ENCODE measurements at regions not wholly inside any gene's neighbourhood (a gene's known extent, or its start where the extent isn't known, plus 50 kb on each side); places are given as distances from the start of the nearest gene placed in this dataset.
"Not testable (repeated sequence)": the region's sequence is repeated elsewhere in the genome, so short reads cannot be mapped to it uniquely, and the experiment has no call there.

DNA sequence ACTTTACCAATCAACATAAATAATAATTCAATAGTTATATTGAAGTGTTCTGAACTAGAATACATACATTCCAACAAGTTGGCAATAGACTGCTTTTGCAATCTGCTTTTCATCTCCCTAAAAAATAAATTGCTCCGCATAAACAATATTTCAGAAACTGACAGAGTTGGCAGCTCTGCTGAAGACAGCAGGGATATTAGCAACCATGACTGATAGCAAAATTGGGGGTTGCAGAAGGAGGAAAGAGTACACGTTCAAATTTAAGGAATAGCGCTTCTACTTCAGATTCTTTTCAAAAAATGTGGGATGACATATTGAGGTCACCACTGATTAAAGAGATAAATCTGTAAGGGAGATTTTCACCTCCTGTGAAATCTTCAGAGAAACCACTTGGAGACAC lies 521.2 kb downstream of the DTWD2 start:
- no peak for TF ChIP-seq EZH2phosphoT487 (IDR thresholded peaks at IDR 0.05; ENCODE audit: low read depth)
- TF ChIP-seq, protein P1, sequence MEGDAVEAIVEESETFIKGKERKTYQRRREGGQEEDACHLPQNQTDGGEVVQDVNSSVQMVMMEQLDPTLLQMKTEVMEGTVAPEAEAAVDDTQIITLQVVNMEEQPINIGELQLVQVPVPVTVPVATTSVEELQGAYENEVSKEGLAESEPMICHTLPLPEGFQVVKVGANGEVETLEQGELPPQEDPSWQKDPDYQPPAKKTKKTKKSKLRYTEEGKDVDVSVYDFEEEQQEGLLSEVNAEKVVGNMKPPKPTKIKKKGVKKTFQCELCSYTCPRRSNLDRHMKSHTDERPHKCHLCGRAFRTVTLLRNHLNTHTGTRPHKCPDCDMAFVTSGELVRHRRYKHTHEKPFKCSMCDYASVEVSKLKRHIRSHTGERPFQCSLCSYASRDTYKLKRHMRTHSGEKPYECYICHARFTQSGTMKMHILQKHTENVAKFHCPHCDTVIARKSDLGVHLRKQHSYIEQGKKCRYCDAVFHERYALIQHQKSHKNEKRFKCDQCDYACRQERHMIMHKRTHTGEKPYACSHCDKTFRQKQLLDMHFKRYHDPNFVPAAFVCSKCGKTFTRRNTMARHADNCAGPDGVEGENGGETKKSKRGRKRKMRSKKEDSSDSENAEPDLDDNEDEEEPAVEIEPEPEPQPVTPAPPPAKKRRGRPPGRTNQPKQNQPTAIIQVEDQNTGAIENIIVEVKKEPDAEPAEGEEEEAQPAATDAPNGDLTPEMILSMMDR (IDR thresholded peaks at IDR 0.05; ENCODE audit: low read depth, low read length), result no peak
- Histone ChIP-seq H3K27ac (ENCODE audit: low read length) (no peak overlapping the region), H3K36me3 (replicated peaks; ENCODE audit: low read depth, low read length) (no peaks in the 10 kb centered on the region), H3K4me2 (ENCODE audit: low read length) (no peak overlapping the region), H3K4me1 (ENCODE audit: low read length) (no peaks in the 10 kb centered on the region), H3K9me3 (ENCODE audit: insufficient read depth, low read length) (no peaks in the 10 kb centered on the region), H3K79me2 (ENCODE audit: low read length) (no peaks in the 10 kb centered on the region), H4K20me1 (ENCODE audit: insufficient read depth, low read length) (no peaks in the 10 kb centered on the region), H3K4me3 (ENCODE audit: low read length) (no peak overlapping the region), H3K9ac (ENCODE audit: low read length) (no peak overlapping the region), H2AFZ (ENCODE audit: low read depth, low read length) (no peak overlapping the region), H3K27me3 (ENCODE audit: low read depth, low read length) (no peaks in the 10 kb centered on the region)

DNA sequence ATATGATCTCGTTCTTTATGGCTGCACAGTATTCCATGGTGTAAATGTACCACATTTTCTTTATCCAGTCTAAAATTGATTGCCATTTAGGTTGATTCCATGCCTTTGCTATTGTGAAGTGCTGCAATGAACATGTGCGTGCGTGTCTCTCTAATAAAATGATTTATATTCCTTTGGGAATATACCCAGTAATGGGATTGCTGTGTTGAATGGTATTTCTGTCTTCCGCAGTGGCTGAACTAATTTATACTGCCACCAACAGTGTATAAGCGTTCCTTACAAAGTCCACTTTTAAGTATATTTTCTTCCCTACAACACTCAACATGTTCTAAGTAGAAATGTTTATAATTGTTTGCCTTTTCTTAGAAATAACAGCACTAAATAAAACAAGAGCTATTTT lies 521.9 kb downstream of the DTWD2 start:
- TF ChIP-seq, protein P1 (IDR thresholded peaks at IDR 0.05; ENCODE audit: low read depth, low read length), result no peak
- TF ChIP-seq EZH2phosphoT487 (IDR thresholded peaks at IDR 0.05; ENCODE audit: low read depth), result no peak
- H3K9me3 ChIP-seq (ENCODE audit: insufficient read depth, low read length), result no peaks in the 10 kb centered on the region
- H3K4me1 ChIP-seq (ENCODE audit: low read length), result no peaks in the 10 kb centered on the region
- no peaks in the 10 kb centered on the region for H4K20me1 ChIP-seq (ENCODE audit: insufficient read depth, low read length)
- no peak overlapping the region for H3K27ac ChIP-seq (ENCODE audit: low read length)
- no peaks in the 10 kb centered on the region for H3K27me3 ChIP-seq (ENCODE audit: low read depth, low read length)
- H3K36me3 ChIP-seq (replicated peaks; ENCODE audit: low read depth, low read length), result no peaks in the 10 kb centered on the region
- H3K4me3 ChIP-seq (ENCODE audit: low read length), result no peak overlapping the region
- H3K9ac ChIP-seq (ENCODE audit: low read length), result no peak overlapping the region
- H3K4me2 ChIP-seq (ENCODE audit: low read length), result no peak overlapping the region
- H3K79me2 ChIP-seq (ENCODE audit: low read length), result no peaks in the 10 kb centered on the region
- H2AFZ ChIP-seq (ENCODE audit: low read depth, low read length), result no peak overlapping the region

DNA sequence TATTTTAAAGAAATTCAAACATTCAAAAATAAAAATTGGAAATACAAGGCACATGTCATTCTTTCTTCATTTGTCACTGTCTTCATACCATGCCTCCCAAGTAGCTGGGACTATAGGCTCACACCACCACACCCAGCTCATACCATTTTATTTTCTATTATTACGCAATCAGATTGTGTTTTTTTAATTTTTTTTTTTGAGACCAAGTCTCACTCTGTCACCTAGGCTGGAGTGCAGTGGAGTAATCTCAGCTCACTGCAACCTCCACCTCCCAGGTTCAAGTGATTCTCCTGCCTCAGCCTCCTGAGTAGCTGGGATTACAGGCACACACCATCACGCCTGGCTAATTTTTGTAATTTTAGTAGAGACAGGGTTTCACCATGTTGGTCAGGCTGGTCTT lies 526.1 kb downstream of the DTWD2 start:
- not testable (repeated sequence) for H3K4me1 ChIP-seq (ENCODE audit: low read length); H3K9me3 ChIP-seq (ENCODE audit: insufficient read depth, low read length); H3K4me3 ChIP-seq (ENCODE audit: low read length); H3K36me3 ChIP-seq (replicated peaks; ENCODE audit: low read depth, low read length); H3K27me3 ChIP-seq (ENCODE audit: low read depth, low read length); H4K20me1 ChIP-seq (ENCODE audit: insufficient read depth, low read length); H3K9ac ChIP-seq (ENCODE audit: low read length); H3K79me2 ChIP-seq (ENCODE audit: low read length); H3K27ac ChIP-seq (ENCODE audit: low read length); H3K4me2 ChIP-seq (ENCODE audit: low read length); H2AFZ ChIP-seq (ENCODE audit: low read depth, low read length)

DNA sequence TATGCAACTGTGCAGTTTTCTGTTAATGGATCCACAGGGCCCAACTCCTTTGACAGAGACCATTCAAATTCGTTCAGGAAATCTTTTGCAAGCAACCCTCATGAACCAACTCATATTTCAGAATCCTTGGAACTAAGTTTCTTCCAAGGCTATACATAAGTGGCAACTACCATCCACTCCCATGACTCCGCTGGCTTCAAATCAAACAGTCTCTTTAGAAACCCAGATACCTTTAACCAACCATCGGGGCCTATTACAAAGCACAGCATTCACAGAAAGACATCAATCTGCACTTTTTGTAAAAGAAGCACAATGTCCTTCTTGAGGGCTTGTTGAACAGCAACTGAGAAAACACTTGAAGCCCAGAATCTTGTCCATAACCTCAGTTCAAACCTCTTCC lies 526.9 kb downstream of the DTWD2 start:
- no peaks in the 10 kb centered on the region for H3K27me3 ChIP-seq (ENCODE audit: low read depth, low read length)
- H3K79me2 ChIP-seq (ENCODE audit: low read length), result no peaks in the 10 kb centered on the region
- no peak overlapping the region for H3K27ac ChIP-seq (ENCODE audit: low read length)
- no peaks in the 10 kb centered on the region for H3K4me1 ChIP-seq (ENCODE audit: low read length)
- TF ChIP-seq, protein P1 (IDR thresholded peaks at IDR 0.05; ENCODE audit: low read depth, low read length), result no peak
- TF ChIP-seq EZH2phosphoT487 (IDR thresholded peaks at IDR 0.05; ENCODE audit: low read depth), result no peak
- H3K9ac ChIP-seq (ENCODE audit: low read length), result no peak overlapping the region
- H3K36me3 ChIP-seq (replicated peaks; ENCODE audit: low read depth, low read length), result no peaks in the 10 kb centered on the region
- H2AFZ ChIP-seq (ENCODE audit: low read depth, low read length), result no peak overlapping the region
- H4K20me1 ChIP-seq (ENCODE audit: insufficient read depth, low read length), result no peaks in the 10 kb centered on the region
- no peaks in the 10 kb centered on the region for H3K9me3 ChIP-seq (ENCODE audit: insufficient read depth, low read length)
- no peak overlapping the region for H3K4me2 ChIP-seq (ENCODE audit: low read length)
- H3K4me3 ChIP-seq (ENCODE audit: low read length), result no peak overlapping the region

DNA sequence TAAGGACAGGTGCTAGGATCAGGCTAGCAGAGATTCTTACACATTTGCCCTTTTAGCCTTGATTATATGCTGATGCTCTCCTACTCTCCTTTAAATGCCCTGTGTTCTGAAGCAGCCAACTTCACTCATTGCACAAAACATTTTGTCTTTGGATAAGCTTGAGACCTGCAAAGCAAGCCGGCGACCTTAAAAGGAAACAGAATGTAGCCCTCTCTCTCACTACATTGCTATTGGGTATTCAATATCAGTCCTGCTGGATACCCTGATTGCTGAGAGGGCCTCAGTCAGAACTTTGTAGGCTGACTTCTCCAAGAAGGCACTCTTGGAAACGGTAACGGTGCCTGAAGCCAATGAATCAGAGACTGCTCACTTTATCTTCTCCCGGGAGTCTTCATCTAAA lies 528.9 kb downstream of the DTWD2 start:
- Histone ChIP-seq H3K4me3 (ENCODE audit: low read length) (no peak overlapping the region), H4K20me1 (ENCODE audit: insufficient read depth, low read length) (no peaks in the 10 kb centered on the region)

More for the DNA sequence above, 528.9 kb downstream of the DTWD2 start:
- Histone ChIP-seq H3K9ac (ENCODE audit: low read length) (no peak overlapping the region), H3K27ac (ENCODE audit: low read length) (no peak overlapping the region), H3K4me1 (ENCODE audit: low read length) (no peaks in the 10 kb centered on the region), H3K36me3 (replicated peaks; ENCODE audit: low read depth, low read length) (no peaks in the 10 kb centered on the region), H2AFZ (ENCODE audit: low read depth, low read length) (no peak overlapping the region), H3K9me3 (ENCODE audit: insufficient read depth, low read length) (no peaks in the 10 kb centered on the region), H3K79me2 (ENCODE audit: low read length) (no peaks in the 10 kb centered on the region), H3K4me2 (ENCODE audit: low read length) (no peak overlapping the region), H3K27me3 (ENCODE audit: low read depth, low read length) (no peaks in the 10 kb centered on the region)
- TF ChIP-seq EZH2phosphoT487 (IDR thresholded peaks at IDR 0.05; ENCODE audit: low read depth), result no peak
- TF ChIP-seq, protein P1 (IDR thresholded peaks at IDR 0.05; ENCODE audit: low read depth, low read length), result no peak

All from OCI-LY3 (cell line).